Osteoblast (primary cell): ENCODE measurements at regions not wholly inside any gene's neighbourhood (a gene's known extent, or its start where the extent isn't known, plus 50 kb on each side); places are given as distances from the start of the nearest gene placed in this dataset.

Experiments
- DNase-seq: peaks from one replicate; pipeline ENCODE4 v3.0.0; 2011; ENCODE audit warnings: low spot score, mixed read lengths; ENCODE audit not compliant: insufficient read length; ENCODE audit errors: missing footprints
- H2AFZ ChIP-seq: 2 replicates; pipeline ENCODE4 v1.6.0; 2011; ENCODE audit warnings: mild to moderate bottlenecking, low read length
- H3K27ac ChIP-seq: 2 replicates; pipeline ENCODE4 v1.5.1; 2011; ENCODE audit warnings: mild to moderate bottlenecking, low read depth, low read length, moderate library complexity
- H3K27me3 ChIP-seq: 2 replicates; pipeline ENCODE4 v1.6.0; 2012; ENCODE audit warnings: mild to moderate bottlenecking, control low read depth, inconsistent platforms, low read length, moderate library complexity; ENCODE audit not compliant: insufficient read depth
- H3K36me3 ChIP-seq: 2 replicates; pipeline ENCODE4 v1.5.1; 2011; ENCODE audit warnings: mild to moderate bottlenecking, low read length, control low read depth, moderate library complexity; ENCODE audit not compliant: insufficient read depth
- H3K4me1 ChIP-seq: 2 replicates; pipeline ENCODE4 v1.5.1; 2011; ENCODE audit warnings: mild to moderate bottlenecking, low read length, control low read depth, moderate library complexity; ENCODE audit not compliant: insufficient read depth
- H3K4me2 ChIP-seq: 2 replicates; pipeline ENCODE4 v1.6.0; 2011; ENCODE audit warnings: mild to moderate bottlenecking, low read length; ENCODE audit not compliant: insufficient read depth
- H3K4me3 ChIP-seq: fragments of 200-600 bp; sonication (generic); 3 replicates; pipeline ENCODE4 v1.5.1; 2012; ENCODE audit warnings: mild to moderate bottlenecking, low read length, inconsistent platforms; ENCODE audit not compliant: insufficient read depth
- H3K79me2 ChIP-seq: 2 replicates; pipeline ENCODE4 v1.6.0; 2012; ENCODE audit warnings: mild to moderate bottlenecking, low read length, control low read depth, inconsistent platforms; ENCODE audit not compliant: insufficient read depth
- H3K9me3 ChIP-seq: 2 replicates; pipeline ENCODE4 v1.5.1; 2011; ENCODE audit warnings: low read depth, low read length, control low read depth
- H4K20me1 ChIP-seq: 2 replicates; pipeline ENCODE4 v1.6.0; 2012; ENCODE audit warnings: mild to moderate bottlenecking, low read length, control low read depth; ENCODE audit not compliant: insufficient read depth
- TF ChIP-seq, protein P1 (sequence below): IDR thresholded peaks from 2 replicates; pipeline ENCODE4 v1.5.1; 2011; ENCODE audit warnings: mild to moderate bottlenecking, low read depth, low read length, moderate library complexity; ENCODE audit errors: extremely low read depth

DNA sequence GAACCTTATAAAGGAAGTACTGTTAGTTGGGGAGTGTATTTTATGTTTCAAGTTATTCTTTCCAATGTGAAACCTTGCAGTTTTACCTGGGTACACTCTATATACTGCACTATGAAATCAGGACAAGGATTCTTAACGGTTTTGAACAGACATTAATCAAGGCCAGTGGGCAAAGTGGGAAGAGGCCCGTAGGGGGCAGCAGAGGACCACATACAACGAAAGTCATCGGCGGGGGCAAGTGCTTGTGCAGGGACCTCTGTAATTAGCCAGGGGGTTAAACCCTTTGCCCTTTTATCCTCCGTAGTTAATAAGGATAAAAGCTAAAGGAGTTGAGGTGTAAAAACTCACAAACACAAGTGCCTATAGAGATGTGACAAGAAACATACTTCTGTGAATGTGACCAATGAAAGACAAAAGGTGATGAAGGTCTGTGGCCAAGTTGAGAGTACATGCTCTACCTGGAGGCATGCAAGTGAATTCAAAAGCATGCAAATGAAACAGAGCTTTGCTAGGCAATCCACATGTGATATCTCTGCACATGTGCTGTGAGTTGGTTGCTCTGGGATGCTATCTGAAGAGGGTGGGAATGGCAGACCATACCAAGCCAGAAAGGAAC is 392.7 kb upstream of the MAN1A1 start:
- peak overlapping the region; percentile 25 for H2AFZ ChIP-seq
- H4K20me1 ChIP-seq = no peaks in the 10 kb centered on the region
- H3K4me1 ChIP-seq = peaks cover 2% of the 10 kb centered on the region
- no peak overlapping the region for H3K4me3 ChIP-seq
- DNase-seq = no peak
- H3K27me3 ChIP-seq = no peaks in the 10 kb centered on the region
- H3K36me3 ChIP-seq = no peaks in the 10 kb centered on the region
- H3K9me3 ChIP-seq = no peaks in the 10 kb centered on the region
- H3K79me2 ChIP-seq = no peaks in the 10 kb centered on the region
- TF ChIP-seq, protein P1, sequence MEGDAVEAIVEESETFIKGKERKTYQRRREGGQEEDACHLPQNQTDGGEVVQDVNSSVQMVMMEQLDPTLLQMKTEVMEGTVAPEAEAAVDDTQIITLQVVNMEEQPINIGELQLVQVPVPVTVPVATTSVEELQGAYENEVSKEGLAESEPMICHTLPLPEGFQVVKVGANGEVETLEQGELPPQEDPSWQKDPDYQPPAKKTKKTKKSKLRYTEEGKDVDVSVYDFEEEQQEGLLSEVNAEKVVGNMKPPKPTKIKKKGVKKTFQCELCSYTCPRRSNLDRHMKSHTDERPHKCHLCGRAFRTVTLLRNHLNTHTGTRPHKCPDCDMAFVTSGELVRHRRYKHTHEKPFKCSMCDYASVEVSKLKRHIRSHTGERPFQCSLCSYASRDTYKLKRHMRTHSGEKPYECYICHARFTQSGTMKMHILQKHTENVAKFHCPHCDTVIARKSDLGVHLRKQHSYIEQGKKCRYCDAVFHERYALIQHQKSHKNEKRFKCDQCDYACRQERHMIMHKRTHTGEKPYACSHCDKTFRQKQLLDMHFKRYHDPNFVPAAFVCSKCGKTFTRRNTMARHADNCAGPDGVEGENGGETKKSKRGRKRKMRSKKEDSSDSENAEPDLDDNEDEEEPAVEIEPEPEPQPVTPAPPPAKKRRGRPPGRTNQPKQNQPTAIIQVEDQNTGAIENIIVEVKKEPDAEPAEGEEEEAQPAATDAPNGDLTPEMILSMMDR = peak; percentile 93
- peak overlapping the region; percentile 26 for H3K4me2 ChIP-seq
- H3K27ac ChIP-seq = no peak overlapping the region

- no peak for DNase-seq
- Histone ChIP-seq H3K4me1 (peaks cover 2% of the 10 kb centered on the region), H3K27ac (no peak overlapping the region), H3K4me2 (no peak overlapping the region), H3K79me2 (no peaks in the 10 kb centered on the region), H3K27me3 (peaks cover 4% of the 10 kb centered on the region), H3K9me3 (no peaks in the 10 kb centered on the region), H3K36me3 (no peaks in the 10 kb centered on the region), H2AFZ (no peak overlapping the region), H3K4me3 (no peak overlapping the region), H4K20me1 (no peaks in the 10 kb centered on the region)
- TF ChIP-seq, protein P1 = no peak
Observed at GRCh38 chr6:119739769-119740168, 390.2 kb upstream of the MAN1A1 start.

- Histone ChIP-seq H3K36me3 (no peaks in the 10 kb centered on the region), H3K4me1 (peaks cover 2% of the 10 kb centered on the region), H2AFZ (no peak overlapping the region), H3K79me2 (no peaks in the 10 kb centered on the region), H4K20me1 (no peaks in the 10 kb centered on the region), H3K27me3 (peaks cover 4% of the 10 kb centered on the region), H3K9me3 (no peaks in the 10 kb centered on the region), H3K27ac (no peak overlapping the region), H3K4me3 (no peak overlapping the region), H3K4me2 (no peak overlapping the region)
- TF ChIP-seq, protein P1 = no peak
- DNase-seq = no peak
Observed at GRCh38 chr6:119738425-119738824, 388.9 kb upstream of the MAN1A1 start.

DNA sequence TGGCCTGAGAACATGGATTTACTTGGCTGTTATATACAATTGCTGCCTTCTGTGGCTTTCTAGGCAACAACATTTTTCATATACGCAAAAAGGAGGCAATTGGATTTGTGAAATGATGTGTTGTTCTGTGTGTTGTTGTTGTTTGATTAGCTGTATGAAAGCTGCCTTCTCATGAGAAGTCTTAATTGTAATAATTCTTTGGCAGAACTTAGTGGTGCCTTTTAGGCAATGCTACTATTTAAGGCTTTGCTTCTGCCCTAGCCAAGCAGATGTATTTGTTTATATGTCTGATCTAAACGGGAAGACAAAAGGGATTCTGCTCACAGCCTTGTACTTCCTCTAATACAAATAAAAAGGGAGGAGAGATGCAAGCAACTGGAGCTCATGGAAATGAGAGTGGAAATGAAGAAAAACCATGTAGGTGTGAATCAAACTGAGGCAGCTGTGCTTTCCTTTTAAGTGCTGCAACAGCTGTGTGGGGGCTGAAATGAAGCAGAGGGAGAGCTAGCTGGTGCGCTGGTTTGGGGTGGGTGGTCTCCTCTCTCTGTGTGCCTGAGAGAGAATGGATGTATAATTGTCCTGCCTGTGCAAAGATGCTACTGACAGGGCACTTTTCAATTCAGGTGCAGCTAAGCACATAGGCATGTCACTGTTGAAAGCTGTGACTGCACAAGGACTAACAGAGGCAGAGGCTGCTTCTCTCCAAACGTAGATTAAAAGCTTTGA is 386.9 kb upstream of the MAN1A1 start:
- Histone ChIP-seq H3K4me2 (no peak overlapping the region), H3K79me2 (no peaks in the 10 kb centered on the region), H2AFZ (no peak overlapping the region), H3K4me1 (no peaks in the 10 kb centered on the region), H3K27ac (no peak overlapping the region), H4K20me1 (no peaks in the 10 kb centered on the region), H3K27me3 (peaks cover 4% of the 10 kb centered on the region), H3K36me3 (no peaks in the 10 kb centered on the region), H3K9me3 (no peaks in the 10 kb centered on the region), H3K4me3 (no peak overlapping the region)
- DNase-seq = no peak
- TF ChIP-seq, protein P1 = no peak
